WERI-Rb-1 (cell line): ENCODE measurements at regions not wholly inside any gene's neighbourhood (a gene's known extent, or its start where the extent isn't known, plus 50 kb on each side); places are given as distances from the start of the nearest gene placed in this dataset.

ENCODE experiments used
- DNase-seq: peaks from one replicate; pipeline ENCODE4 v3.0.0-alpha.2; 2020
- H3K27ac ChIP-seq: fragments of 250-450 bp; sonication (Bioruptor Pico); 2 replicates; pipeline ENCODE4 v1.5.1; 2020; ENCODE audit warnings: mild to moderate bottlenecking, moderate library complexity
- H3K27me3 ChIP-seq: fragments of 250-450 bp; sonication (Bioruptor Pico); 2 replicates; pipeline ENCODE4 v1.5.1; 2021; ENCODE audit warnings: mild to moderate bottlenecking, low read depth, moderate library complexity; ENCODE audit not compliant: insufficient read depth, severe bottlenecking
- H3K36me3 ChIP-seq: fragments of 250-450 bp; sonication (Bioruptor Pico); 2 replicates; pipeline ENCODE4 v1.5.1; 2020; ENCODE audit warnings: mild to moderate bottlenecking, moderate library complexity
- H3K4me3 ChIP-seq: 2 replicates; pipeline ENCODE4 v1.5.1; 2011; ENCODE audit warnings: low read depth, mild to moderate bottlenecking, control low read depth, low read length
- H3K9me3 ChIP-seq: fragments of 250-450 bp; sonication (Bioruptor Pico); 2 replicates; pipeline ENCODE4 v1.5.1; 2021; ENCODE audit warnings: mild to moderate bottlenecking, moderate library complexity; ENCODE audit not compliant: severe bottlenecking
- CTCF ChIP-seq: IDR thresholded peaks from 2 replicates; pipeline ENCODE4 v1.5.1; 2011; ENCODE audit warnings: low read depth, mild to moderate bottlenecking, control low read depth, inconsistent platforms, low read length

GRCh38 chr2:71892423-71892730 is 255.3 kb downstream of the CYP26B1 start:
- no peak overlapping the region for H3K27ac ChIP-seq
- H3K27me3 ChIP-seq: no peaks in the 10 kb centered on the region
- H3K9me3 ChIP-seq: no peaks in the 10 kb centered on the region
- H3K36me3 ChIP-seq: no peaks in the 10 kb centered on the region
- TF ChIP-seq CTCF: no peak
- no peak for DNase-seq
- H3K4me3 ChIP-seq: no peak overlapping the region

DNA sequence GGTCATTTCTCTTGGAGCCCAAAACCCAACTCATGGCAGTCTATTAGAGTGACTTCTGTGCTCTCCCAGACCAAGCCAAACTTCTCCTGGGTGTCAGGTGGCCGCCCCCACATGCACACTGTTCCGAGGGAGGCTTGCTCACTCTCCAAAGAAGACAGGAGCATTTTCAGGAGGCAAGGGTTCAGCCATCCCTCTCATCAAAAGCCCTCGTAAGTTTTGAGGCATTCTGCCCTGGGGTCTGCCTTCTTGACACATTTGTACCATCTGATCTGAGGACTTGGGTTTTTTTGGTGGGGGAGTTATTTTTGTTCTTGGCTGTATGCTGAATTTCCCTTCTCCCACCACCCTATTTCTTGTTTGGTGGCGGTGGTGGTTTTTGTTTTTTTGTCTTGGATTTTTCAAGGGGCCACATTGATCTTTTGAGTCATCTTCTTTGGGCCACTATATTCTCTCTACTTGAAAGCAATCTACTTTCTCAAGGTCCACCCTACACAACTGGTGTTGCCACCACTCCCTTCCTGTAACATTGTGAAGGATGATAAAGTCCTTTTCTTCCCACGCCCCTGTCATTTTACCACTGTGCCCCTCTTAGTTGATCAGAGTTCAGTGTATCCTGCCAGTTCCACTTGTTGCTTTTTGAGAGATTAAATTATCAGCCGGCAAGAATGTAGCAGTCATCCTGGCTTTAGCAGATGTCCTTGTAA is 255.8 kb downstream of the CYP26B1 start:
- TF ChIP-seq CTCF: no peak
- Histone ChIP-seq H3K4me3 (no peak overlapping the region), H3K36me3 (no peaks in the 10 kb centered on the region), H3K9me3 (no peaks in the 10 kb centered on the region), H3K27me3 (no peaks in the 10 kb centered on the region), H3K27ac (no peak overlapping the region)
- DNase-seq: no peak

DNA sequence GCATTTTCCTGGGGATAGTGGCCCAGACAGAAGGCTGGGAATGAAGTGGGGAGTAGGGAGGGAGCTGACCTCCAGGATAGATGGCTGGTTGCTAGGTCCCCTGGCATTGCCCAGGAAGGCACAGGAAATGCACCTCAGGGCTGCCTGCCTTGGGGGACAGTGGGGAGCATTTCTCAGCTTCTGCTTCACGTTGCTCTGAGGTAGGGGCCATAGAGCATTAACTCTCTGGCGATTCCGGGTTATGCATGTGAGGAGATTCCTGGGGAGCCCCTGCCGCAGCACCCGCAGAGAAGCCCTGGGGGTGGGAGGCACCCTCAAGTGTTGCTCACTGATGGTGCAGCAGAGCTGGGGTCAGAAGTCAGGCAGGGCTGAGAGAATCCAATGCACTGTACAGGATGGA is 256.5 kb downstream of the CYP26B1 start:
- Histone ChIP-seq H3K9me3 (no peaks in the 10 kb centered on the region), H3K36me3 (no peaks in the 10 kb centered on the region), H3K27me3 (no peaks in the 10 kb centered on the region), H3K27ac (no peak overlapping the region), H3K4me3 (no peak overlapping the region)
- no peak for DNase-seq
- TF ChIP-seq CTCF: no peak

DNA sequence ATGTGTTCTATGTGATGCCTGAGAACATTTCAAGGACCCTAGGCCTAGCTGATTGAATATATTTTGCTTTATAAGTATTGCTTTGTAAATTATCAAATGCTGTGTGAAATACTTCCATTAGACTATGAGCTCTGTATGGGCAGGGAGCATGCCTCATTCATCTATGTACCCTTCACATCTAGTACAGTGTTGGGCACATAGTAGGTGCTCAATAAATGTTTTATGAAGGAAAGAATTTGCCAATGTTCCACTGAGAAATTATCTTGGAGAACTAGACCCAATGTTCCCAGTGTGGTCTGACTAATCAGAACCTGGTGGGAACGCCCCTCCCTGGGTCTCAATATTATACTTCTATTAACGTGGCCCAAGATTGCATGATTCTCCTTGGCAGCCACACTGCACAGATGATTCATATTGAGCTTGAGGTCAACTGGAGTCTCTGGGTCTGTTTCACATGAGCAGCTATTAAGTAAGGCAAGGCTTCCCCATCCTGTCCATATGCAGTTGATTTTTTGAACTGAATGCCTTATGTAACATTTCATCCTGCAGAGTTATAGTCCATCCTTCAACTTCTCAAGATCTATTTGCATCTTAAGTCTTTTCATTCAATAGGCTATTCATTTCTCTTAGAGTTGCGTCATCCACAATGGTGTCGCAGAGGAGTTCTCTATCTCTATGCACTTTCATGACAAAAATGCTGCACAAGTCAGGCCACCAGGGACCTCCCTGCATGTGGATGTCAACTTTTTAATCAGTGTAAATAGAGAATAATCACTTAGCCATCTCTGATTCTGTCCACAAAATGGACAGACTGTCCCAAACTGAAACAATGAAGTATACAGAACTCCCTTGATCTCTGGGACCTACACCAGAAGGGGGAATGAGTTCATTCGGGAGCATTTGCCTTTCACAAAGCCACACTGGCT is 257.6 kb downstream of the CYP26B1 start:
- TF ChIP-seq CTCF: no peak
- H3K27me3 ChIP-seq: no peaks in the 10 kb centered on the region
- no peak for DNase-seq
- no peaks in the 10 kb centered on the region for H3K36me3 ChIP-seq
- H3K4me3 ChIP-seq: no peak overlapping the region
- no peak overlapping the region for H3K27ac ChIP-seq
- H3K9me3 ChIP-seq: no peaks in the 10 kb centered on the region

DNA sequence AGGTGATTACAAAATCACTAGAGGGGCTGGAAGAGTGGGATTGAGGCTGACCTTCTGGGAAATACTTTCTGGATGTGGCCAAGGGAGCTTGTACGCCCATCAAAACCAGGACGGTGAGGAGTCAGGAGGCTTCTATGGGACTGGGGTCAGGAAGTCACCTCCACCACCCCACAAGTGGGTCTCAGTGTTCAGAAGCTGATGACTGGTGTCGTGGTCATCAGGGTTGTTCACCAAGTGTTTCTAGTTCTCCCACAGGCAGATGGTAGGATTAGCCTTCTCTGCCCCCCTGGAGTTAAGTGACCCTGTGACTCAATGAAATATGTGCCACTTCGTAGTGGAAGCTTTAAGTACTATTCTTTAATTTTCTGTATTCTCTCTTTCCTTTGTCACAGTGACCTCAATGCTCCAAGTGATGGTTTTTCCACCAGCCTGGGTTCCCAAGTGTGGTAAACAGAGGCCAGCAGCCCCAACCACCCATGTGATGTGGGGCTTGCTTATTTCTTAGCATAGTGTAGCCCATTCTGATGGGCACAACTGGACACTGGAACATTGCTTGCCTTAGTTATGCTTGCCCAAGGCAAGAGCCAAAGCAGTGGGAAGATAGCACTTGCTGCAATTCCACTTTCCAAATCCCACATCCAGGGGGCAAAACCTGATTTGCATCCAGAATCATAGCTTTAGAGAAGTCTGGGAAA is 258.8 kb downstream of the CYP26B1 start:
- Histone ChIP-seq H3K36me3 (no peaks in the 10 kb centered on the region), H3K27me3 (no peaks in the 10 kb centered on the region), H3K9me3 (no peaks in the 10 kb centered on the region), H3K4me3 (no peak overlapping the region), H3K27ac (no peak overlapping the region; the same call in 1 of the 2 replicates)
- no peak for TF ChIP-seq CTCF
- DNase-seq: peak; percentile 36
